Upper lobe of right lung (tissue), 1 donor: ENCODE measurements at regions not wholly inside any gene's neighbourhood (a gene's known extent, or its start where the extent isn't known, plus 50 kb on each side); places are given as distances from the start of the nearest gene placed in this dataset.

Experiments
- ATAC-seq: fragments of 200-7000 bp; cut with Tn5 transposase; one replicate; pipeline ENCODE4 v1.9.1; 2020; ENCODE audit warnings: mild to moderate bottlenecking, moderate library complexity
- DNase-seq: peaks from one replicate; pipeline ENCODE4 v3.0.0-alpha.2; 2020
- H3K27ac ChIP-seq: fragments of 200-600 bp; one replicate; pipeline ENCODE4 v1.8.0; 2022
- H3K27me3 ChIP-seq: fragments of 200-600 bp; one replicate; pipeline ENCODE4 v1.8.0; 2022; ENCODE audit warnings: mild to moderate bottlenecking
- H3K36me3 ChIP-seq: fragments of 200-600 bp; one replicate; pipeline ENCODE4 v1.8.0; 2022
- H3K4me1 ChIP-seq: fragments of 200-600 bp; one replicate; pipeline ENCODE4 v1.8.0; 2022
- H3K4me3 ChIP-seq: fragments of 200-600 bp; one replicate; pipeline ENCODE4 v1.8.0; 2022; ENCODE audit warnings: mild to moderate bottlenecking
- H3K9me3 ChIP-seq: fragments of 200-600 bp; one replicate; pipeline ENCODE4 v1.8.0; 2022
- intact Hi-C: fragments of 100-400 bp; cut with DNase I; formaldehyde crosslinking; loops from one replicate; pipeline ENCODE4 v1.11.0; 2022
- TF ChIP-seq, protein P1 (sequence below): fragments of 200-600 bp; IDR thresholded peaks from one replicate; pipeline ENCODE4 v1.8.0; 2022; ENCODE audit warnings: antibody characterized with exemption
- donor health status: DM: no; HTN: yes; CAD: no; lungs with severe emphysema.

DNA sequence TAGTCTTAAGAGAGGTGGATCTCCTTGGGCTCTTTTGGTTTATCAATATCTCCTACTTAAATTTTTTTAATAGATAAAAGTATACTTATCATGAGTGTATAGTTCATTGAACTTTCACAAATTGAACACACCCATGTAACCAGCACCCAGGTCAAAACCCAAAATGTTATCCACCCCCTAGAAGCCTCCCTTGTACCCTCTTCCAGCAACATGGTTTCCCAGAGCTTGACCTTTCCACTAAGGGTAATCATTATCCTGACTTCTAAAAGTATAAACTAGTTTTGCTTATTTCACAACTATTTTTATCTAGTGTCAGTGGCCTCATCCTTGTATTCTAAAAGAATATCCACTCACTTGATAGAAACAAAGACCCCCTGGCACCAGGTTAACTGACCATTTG, 106.8 kb downstream of the MDH1 start:
- Histone ChIP-seq H3K27ac (no peak overlapping the region), H3K4me1 (no peaks in the 10 kb centered on the region), H3K4me3 (no peak overlapping the region), H3K27me3 (no peaks in the 10 kb centered on the region), H3K36me3 (no peaks in the 10 kb centered on the region), H3K9me3 (no peaks in the 10 kb centered on the region)
- intact Hi-C loops = loop anchor here (10.0 kb wide), 1 partner anchor 159 kb away; no protein-coding TSS in a partner anchor
- TF ChIP-seq, protein P1, sequence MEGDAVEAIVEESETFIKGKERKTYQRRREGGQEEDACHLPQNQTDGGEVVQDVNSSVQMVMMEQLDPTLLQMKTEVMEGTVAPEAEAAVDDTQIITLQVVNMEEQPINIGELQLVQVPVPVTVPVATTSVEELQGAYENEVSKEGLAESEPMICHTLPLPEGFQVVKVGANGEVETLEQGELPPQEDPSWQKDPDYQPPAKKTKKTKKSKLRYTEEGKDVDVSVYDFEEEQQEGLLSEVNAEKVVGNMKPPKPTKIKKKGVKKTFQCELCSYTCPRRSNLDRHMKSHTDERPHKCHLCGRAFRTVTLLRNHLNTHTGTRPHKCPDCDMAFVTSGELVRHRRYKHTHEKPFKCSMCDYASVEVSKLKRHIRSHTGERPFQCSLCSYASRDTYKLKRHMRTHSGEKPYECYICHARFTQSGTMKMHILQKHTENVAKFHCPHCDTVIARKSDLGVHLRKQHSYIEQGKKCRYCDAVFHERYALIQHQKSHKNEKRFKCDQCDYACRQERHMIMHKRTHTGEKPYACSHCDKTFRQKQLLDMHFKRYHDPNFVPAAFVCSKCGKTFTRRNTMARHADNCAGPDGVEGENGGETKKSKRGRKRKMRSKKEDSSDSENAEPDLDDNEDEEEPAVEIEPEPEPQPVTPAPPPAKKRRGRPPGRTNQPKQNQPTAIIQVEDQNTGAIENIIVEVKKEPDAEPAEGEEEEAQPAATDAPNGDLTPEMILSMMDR = no peak
- DNase-seq (no peak), ATAC-seq (no peak)

DNA sequence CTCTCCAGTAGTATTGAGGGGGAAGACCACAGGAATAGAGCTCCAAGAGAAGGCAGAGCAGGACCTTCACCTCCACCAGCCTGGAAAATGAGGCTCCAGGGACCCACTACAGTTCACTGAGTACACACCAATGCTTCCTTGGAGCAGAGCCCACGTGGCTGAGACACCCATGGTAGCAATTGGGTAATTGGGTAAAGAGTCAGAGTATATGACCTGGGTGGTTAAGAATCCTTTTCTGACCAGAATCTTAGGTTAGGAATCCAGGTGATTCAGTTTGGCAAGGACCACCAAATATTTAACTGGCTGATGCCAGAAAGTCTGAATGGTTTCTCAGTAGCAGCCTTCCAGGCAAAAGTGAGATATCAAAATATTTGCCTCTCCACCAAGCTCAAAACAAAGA, 107.7 kb downstream of the MDH1 start:
- H3K4me1 ChIP-seq = no peaks in the 10 kb centered on the region
- no peaks in the 10 kb centered on the region for H3K9me3 ChIP-seq
- no peak overlapping the region for H3K4me3 ChIP-seq
- ATAC-seq (no peak), DNase-seq (no peak)
- no peaks in the 10 kb centered on the region for H3K27me3 ChIP-seq
- TF ChIP-seq, protein P1 = no peak
- H3K27ac ChIP-seq = no peak overlapping the region
- H3K36me3 ChIP-seq = no peaks in the 10 kb centered on the region
- intact Hi-C loops = loop anchor here (10.0 kb wide), 1 partner anchor 158 kb away; no protein-coding TSS in a partner anchor

DNA sequence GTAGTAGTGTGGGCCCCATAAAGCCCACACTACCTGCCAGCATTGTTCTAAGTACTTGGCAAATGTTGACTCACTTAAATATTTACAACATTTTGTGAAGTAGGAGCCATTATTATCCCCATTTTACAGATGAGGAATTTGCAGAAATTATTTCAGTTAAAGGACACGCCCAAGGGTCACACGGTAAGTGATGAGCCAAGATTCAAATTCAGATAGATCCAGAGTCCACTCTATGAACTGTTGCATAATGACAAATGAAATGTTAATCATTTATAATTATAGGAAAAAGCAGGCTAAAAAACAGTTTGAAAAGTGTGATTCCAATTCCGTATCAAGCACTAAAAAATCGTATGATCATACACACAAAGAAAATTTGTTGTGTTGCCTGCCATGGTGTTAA, 108.4 kb downstream of the MDH1 start:
- TF ChIP-seq, protein P1 = no peak
- Histone ChIP-seq H3K9me3 (no peaks in the 10 kb centered on the region), H3K4me3 (no peak overlapping the region), H3K4me1 (no peaks in the 10 kb centered on the region), H3K27me3 (no peaks in the 10 kb centered on the region), H3K27ac (no peak overlapping the region), H3K36me3 (no peaks in the 10 kb centered on the region)
- intact Hi-C loops = loop anchor here (10.0 kb wide), 1 partner anchor 158 kb away; no protein-coding TSS in a partner anchor
- no peak for DNase-seq
- no peak for ATAC-seq

DNA sequence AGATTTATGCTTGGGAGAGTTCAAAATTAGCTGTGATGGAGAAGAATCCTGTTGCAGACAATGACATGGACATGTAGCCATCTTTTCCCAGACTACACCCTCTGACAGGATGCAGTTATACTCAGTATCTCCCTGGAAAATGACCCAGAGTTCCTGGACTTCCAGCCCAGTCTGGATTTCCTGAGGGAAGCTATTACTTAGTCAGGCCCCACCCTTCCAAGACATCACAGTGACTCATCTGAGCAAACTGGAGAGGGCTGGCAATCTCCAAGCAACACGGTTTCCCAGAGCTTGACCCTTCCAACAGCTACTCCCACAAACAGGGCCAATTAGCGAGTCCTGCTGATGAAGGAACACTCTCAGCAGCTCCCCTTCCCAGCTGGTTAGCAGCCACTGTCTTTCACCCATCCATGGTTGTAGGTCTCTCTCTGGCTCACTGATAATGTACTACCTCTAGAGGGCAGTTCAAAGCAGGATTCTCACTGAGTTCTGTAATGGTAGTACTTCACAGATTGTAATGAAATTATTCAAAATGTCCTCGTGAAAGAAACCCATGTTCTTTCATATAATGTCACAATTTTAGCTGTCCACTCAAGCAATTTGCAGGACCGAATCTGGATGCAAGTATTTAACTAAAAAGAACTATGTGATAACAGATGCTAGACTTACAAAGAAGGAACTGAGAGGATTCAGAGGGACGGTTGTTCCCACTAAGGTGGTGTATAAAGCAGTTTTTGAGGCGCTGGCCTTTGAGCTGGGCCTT, 110.2 kb downstream of the MDH1 start:
- Histone ChIP-seq H3K4me1 (no peaks in the 10 kb centered on the region), H3K36me3 (no peaks in the 10 kb centered on the region), H3K27me3 (no peaks in the 10 kb centered on the region), H3K27ac (peak overlapping the region; percentile 28), H3K4me3 (no peak overlapping the region), H3K9me3 (no peaks in the 10 kb centered on the region)
- DNase-seq = no peak
- TF ChIP-seq, protein P1 = peak; percentile 56
- intact Hi-C loops = loop anchor here (10.0 kb wide), 1 partner anchor 156 kb away; no protein-coding TSS in a partner anchor
- peak; percentile 88 for ATAC-seq

DNA sequence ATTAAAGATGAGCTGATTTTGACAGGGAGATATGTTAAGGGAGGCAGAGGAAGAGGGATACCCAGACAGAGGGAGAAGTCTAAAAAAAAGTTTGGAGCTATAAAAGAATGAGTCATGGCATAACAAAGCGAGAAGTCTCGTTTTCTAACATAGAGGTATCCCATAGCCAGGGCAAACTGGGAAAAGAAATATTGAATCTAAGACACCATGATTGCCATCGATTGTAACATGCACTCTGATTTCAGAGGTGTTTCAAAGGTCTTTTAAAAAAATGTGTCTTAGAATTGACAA, 110.7 kb downstream of the MDH1 start:
- no peak overlapping the region for H3K27ac ChIP-seq
- DNase-seq = no peak
- intact Hi-C loops = loop anchor here (10.0 kb wide), 1 partner anchor 155 kb away; no protein-coding TSS in a partner anchor
- ATAC-seq = no peak
- no peaks in the 10 kb centered on the region for H3K4me1 ChIP-seq
- H3K9me3 ChIP-seq = no peaks in the 10 kb centered on the region
- no peaks in the 10 kb centered on the region for H3K36me3 ChIP-seq
- no peak overlapping the region for H3K4me3 ChIP-seq
- TF ChIP-seq, protein P1 = no peak
- no peaks in the 10 kb centered on the region for H3K27me3 ChIP-seq
